Stimulated activated CD4-positive, alpha-beta T cell treated with anti-CD3 and anti-CD28 coated beads, Interleukin-4, amount 100 ng/mL, for 48 hours (primary cell): ENCODE measurements at regions not wholly inside any gene's neighbourhood (a gene's known extent, or its start where the extent isn't known, plus 50 kb on each side); places are given as distances from the start of the nearest gene placed in this dataset.

Experiments
- DNase-seq, 2 donors: peaks; one replicate each; pipeline ENCODE4 v3.0.0-alpha.2; 2020; ENCODE audit warnings: low read depth in 2 of 2

- no peak for DNase-seq
Observed at GRCh38 chr3:80492162-80492561, 724.4 kb upstream of the ROBO1 start.

GRCh38 chr3:80472961-80473360 lies 705.2 kb upstream of the ROBO1 start:
- no peak for DNase-seq

GRCh38 chr3:80472459-80472858 lies 704.7 kb upstream of the ROBO1 start:
- DNase-seq, result no peak

- DNase-seq, result no peak
Observed at GRCh38 chr3:80470433-80470832, 702.6 kb upstream of the ROBO1 start.

- no peak for DNase-seq
Observed at GRCh38 chr3:80465746-80466145, 697.9 kb upstream of the ROBO1 start.

GRCh38 chr3:80451393-80451792 lies 683.6 kb upstream of the ROBO1 start:
- no peak for DNase-seq

- DNase-seq, result no peak
Observed at GRCh38 chr3:80445641-80446040, 677.8 kb upstream of the ROBO1 start.

GRCh38 chr3:80445053-80445452 lies 677.3 kb upstream of the ROBO1 start:
- DNase-seq, result no peak

- DNase-seq, result no peak
Observed at GRCh38 chr3:80439490-80439889, 671.7 kb upstream of the ROBO1 start.

GRCh38 chr3:80434366-80434765 lies 666.6 kb upstream of the ROBO1 start:
- no peak for DNase-seq

GRCh38 chr3:80424951-80425350 lies 657.2 kb upstream of the ROBO1 start:
- no peak for DNase-seq

GRCh38 chr3:80408030-80408721 lies 640.4 kb upstream of the ROBO1 start:
- no peak for DNase-seq

- no peak for DNase-seq
Observed at GRCh38 chr3:80405618-80406017, 637.8 kb upstream of the ROBO1 start.

- DNase-seq, result no peak
Observed at GRCh38 chr3:80395023-80395422, 627.2 kb upstream of the ROBO1 start.

GRCh38 chr3:80391573-80391972 lies 623.8 kb upstream of the ROBO1 start:
- no peak for DNase-seq

- DNase-seq, result no peak
Observed at GRCh38 chr3:80384811-80385210, 617.0 kb upstream of the ROBO1 start.

- DNase-seq, result no peak
Observed at GRCh38 chr3:80374423-80374822, 606.6 kb upstream of the ROBO1 start.

- DNase-seq, result no peak
Observed at GRCh38 chr3:80368616-80369015, 600.8 kb upstream of the ROBO1 start.

- no peak for DNase-seq
Observed at GRCh38 chr3:80366808-80367548, 599.2 kb upstream of the ROBO1 start.

GRCh38 chr3:80357761-80358160 lies 590.0 kb upstream of the ROBO1 start:
- DNase-seq, result no peak

- DNase-seq, result no peak
Observed at GRCh38 chr3:80355144-80355543, 587.3 kb upstream of the ROBO1 start.

GRCh38 chr3:80351201-80351600 lies 583.4 kb upstream of the ROBO1 start:
- DNase-seq, result no peak

- DNase-seq, result no peak
Observed at GRCh38 chr3:80350771-80351170, 583.0 kb upstream of the ROBO1 start.

- DNase-seq, result no peak
Observed at GRCh38 chr3:80338366-80338765, 570.6 kb upstream of the ROBO1 start.
